ENCODE measurements at regions not wholly inside any gene's neighbourhood (a gene's known extent, or its start where the extent isn't known, plus 50 kb on each side); places are given as distances from the start of the nearest gene placed in this dataset.

DNA sequence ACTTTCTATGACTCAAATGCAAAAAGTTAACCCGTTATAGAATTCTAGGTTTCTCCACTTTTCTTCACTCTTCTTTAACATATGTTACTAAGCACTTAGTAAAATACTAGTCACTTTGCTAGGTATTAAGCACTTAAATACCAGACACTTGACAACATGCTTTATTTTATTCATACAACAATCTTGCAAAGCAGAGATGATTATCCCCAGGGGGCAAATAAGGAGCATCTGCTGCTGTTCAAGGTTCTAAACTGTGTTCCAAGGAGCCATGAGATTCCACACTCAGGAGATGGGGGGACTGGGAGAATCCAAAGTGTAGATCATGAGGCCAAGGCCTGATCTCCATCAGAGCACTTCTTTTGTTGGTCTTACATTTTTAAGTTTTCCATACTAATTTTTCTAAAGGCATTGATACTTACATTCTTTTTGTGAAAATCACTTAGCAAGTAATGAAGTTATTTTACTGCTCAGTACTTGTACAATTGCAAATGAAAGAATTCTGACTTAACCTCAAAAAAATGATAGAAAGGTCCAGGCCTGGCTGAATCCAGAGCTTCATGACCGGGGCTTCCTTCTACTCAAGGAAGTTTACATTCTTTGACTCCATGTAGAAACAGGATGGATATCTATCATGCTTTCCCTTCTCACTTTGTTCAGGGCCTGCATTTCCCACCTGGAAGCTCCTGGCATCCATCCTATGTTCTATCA, 504.4 kb upstream of the WWC1 start:
- no peak for DNase-seq (ENCODE audit: low read depth)
- TF ChIP-seq POLR2A (IDR thresholded peaks at IDR 0.05; ENCODE audit: extremely low read depth, insufficient read length) (no peak), MAX (IDR thresholded peaks at IDR 0.05; ENCODE audit: low read depth, low read length) (no peak), MYC (IDR thresholded peaks at IDR 0.05; ENCODE audit: low read depth, low read length) (no peak)
- TF ChIP-seq, protein P1, sequence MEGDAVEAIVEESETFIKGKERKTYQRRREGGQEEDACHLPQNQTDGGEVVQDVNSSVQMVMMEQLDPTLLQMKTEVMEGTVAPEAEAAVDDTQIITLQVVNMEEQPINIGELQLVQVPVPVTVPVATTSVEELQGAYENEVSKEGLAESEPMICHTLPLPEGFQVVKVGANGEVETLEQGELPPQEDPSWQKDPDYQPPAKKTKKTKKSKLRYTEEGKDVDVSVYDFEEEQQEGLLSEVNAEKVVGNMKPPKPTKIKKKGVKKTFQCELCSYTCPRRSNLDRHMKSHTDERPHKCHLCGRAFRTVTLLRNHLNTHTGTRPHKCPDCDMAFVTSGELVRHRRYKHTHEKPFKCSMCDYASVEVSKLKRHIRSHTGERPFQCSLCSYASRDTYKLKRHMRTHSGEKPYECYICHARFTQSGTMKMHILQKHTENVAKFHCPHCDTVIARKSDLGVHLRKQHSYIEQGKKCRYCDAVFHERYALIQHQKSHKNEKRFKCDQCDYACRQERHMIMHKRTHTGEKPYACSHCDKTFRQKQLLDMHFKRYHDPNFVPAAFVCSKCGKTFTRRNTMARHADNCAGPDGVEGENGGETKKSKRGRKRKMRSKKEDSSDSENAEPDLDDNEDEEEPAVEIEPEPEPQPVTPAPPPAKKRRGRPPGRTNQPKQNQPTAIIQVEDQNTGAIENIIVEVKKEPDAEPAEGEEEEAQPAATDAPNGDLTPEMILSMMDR (IDR thresholded peaks at IDR 0.05; ENCODE audit: low read depth, low read length) = no peak
- H3K4me3 ChIP-seq (ENCODE audit: low read depth, low read length) = no peak overlapping the region

GRCh38 chr5:167790045-167790444, 501.4 kb upstream of the WWC1 start:
- TF ChIP-seq MYC (IDR thresholded peaks at IDR 0.05; ENCODE audit: low read depth, low read length) (no peak), POLR2A (IDR thresholded peaks at IDR 0.05; ENCODE audit: extremely low read depth, insufficient read length) (no peak), MAX (IDR thresholded peaks at IDR 0.05; ENCODE audit: low read depth, low read length) (no peak)
- TF ChIP-seq, protein P1 (IDR thresholded peaks at IDR 0.05; ENCODE audit: low read depth, low read length) = no peak
- H3K4me3 ChIP-seq (ENCODE audit: low read depth, low read length) = no peak overlapping the region
- DNase-seq (ENCODE audit: low read depth) = no peak

DNA sequence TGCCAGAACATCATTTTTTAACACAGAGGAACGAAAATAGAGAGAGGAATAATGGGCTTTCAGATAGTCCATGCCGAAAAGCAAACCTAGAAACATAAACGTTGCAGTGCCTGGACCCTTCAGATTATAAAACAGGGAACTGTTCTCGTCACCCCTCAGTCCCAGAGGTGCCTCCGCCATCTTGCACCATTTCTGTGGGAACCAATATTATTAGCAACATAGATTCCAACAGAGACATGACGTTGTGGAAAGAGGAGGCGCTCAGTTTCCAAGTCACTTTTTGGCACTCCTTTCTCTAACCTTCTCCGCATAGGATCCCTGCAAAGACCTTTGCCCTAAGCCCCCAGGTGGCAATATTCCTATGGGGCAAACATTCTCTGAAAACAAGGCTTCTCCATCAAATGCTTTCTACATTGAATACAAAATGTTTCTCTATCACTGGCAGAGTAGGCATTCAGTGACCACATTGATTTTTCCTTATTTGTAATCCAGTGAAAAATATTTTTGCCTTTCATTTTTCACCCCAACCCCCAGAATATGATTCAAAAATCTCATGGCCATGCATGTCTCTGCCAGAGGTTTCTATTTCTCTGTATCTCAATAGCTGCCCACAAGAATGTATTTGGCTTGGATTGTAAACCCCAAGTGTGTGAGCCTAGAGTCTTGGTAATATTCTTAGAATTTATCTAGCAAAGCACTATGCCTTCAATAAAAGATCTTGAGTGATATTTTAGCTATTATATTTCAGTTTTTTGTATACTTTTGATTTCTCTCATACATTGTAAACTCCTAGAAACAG, 500.8 kb upstream of the WWC1 start:
- TF ChIP-seq, protein P1 (IDR thresholded peaks at IDR 0.05; ENCODE audit: low read depth, low read length) = no peak
- TF ChIP-seq POLR2A (IDR thresholded peaks at IDR 0.05; ENCODE audit: extremely low read depth, insufficient read length) (no peak), MYC (IDR thresholded peaks at IDR 0.05; ENCODE audit: low read depth, low read length) (no peak), MAX (IDR thresholded peaks at IDR 0.05; ENCODE audit: low read depth, low read length) (no peak)
- DNase-seq (ENCODE audit: low read depth) = no peak
- no peak overlapping the region for H3K4me3 ChIP-seq (ENCODE audit: low read depth, low read length)

DNA sequence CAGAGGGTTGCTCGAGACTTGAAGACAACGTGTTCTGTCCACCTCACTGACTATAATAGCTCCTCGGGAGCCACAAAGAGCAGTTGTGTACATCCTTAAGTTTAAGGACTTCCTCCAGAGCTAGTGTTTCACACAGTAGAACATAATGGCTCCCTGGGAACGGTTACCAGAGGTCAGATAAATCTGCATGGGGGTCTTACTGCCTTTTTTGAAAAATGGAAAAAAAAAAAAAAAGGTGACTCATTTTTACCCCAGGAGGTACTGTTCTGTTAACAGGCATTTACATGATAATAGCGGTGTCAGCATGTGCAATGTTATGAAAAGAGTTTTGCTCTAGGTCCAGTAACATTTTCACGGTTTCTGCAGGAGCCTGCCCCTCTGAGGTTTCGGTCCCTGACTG, 498.9 kb upstream of the WWC1 start:
- DNase-seq (ENCODE audit: low read depth) = no peak
- TF ChIP-seq MAX (IDR thresholded peaks at IDR 0.05; ENCODE audit: low read depth, low read length) = no peak
- TF ChIP-seq, protein P1 (IDR thresholded peaks at IDR 0.05; ENCODE audit: low read depth, low read length) = no peak
- TF ChIP-seq MYC (IDR thresholded peaks at IDR 0.05; ENCODE audit: low read depth, low read length) = no peak
- TF ChIP-seq POLR2A (IDR thresholded peaks at IDR 0.05; ENCODE audit: extremely low read depth, insufficient read length) = no peak
- H3K4me3 ChIP-seq (ENCODE audit: low read depth, low read length) = no peak overlapping the region

DNA sequence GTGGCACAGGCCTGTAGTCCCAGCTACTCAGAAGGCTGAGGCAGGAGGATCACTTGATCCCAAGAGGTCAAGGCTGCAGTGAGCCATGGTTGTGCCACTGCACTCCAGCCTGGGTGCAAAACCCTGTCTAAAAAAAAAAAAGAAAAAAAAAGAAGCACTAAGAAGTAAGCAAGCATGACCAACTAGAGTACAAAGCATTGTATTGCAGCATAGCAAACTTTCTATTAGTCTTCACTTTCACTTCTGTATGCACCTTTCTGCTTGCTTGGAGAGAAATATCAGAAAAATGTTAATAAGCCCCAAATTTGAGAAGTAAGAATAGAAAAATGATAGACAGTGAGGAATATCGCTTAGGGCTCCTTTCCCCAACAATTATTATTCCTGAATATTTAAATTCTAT, 497.7 kb upstream of the WWC1 start:
- no peak for DNase-seq (ENCODE audit: low read depth)

More for the DNA sequence above, 497.7 kb upstream of the WWC1 start:
- no peak overlapping the region for H3K4me3 ChIP-seq (ENCODE audit: low read depth, low read length)
- TF ChIP-seq POLR2A (IDR thresholded peaks at IDR 0.05; ENCODE audit: extremely low read depth, insufficient read length) = no peak
- no peak for TF ChIP-seq MYC (IDR thresholded peaks at IDR 0.05; ENCODE audit: low read depth, low read length)
- TF ChIP-seq, protein P1 (IDR thresholded peaks at IDR 0.05; ENCODE audit: low read depth, low read length) = no peak
- no peak for TF ChIP-seq MAX (IDR thresholded peaks at IDR 0.05; ENCODE audit: low read depth, low read length)

Data from NB4 (cell line).